HL-60/S4 treated with phorbol 12-myristate 13-acetate at 8.2 ng/mL for 4 days and 3 days (cell line): ENCODE measurements at regions not wholly inside any gene's neighbourhood (a gene's known extent, or its start where the extent isn't known, plus 50 kb on each side); places are given as distances from the start of the nearest gene placed in this dataset.

Source experiments
- in situ Hi-C: fragments of 300-500 bp; cut with MboI; formaldehyde crosslinking; loops from 2 replicates; pipeline ENCODE4 v1.15.0; 2022; ENCODE audit warnings: low sequenced_read_pairs

GRCh38 chr6:6518631-6519427 is 69.7 kb upstream of the LY86 start:
- in situ Hi-C loops: loop anchor here (25.0 kb wide), 1 partner anchor 457 kb away; no protein-coding TSS in a partner anchor

DNA sequence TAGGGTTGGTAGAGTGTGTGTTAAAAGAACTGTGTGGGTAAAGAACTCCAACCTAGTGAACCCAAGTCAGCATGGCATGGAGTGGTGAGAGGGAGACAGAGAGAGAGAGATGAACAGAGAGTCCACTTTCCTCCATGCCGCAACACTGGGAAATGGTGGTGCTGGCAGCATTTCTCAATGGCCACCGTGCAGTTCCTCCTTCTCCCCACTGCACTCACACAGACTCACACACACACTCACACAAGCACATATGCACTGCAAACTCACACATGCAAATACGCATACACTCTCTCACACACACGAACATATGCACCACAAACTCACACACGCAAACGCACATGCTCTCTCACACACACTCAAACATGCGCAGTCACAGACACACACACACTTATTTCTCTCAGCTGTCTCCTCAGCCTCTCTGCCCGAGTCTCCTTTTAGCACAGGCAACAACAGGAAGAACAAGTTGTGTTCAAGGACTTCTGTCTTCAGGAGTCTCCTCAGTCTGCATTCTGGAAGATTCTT is 66.5 kb upstream of the LY86 start:
- in situ Hi-C loops: loop anchor here (25.0 kb wide), 1 partner anchor 460 kb away; no protein-coding TSS in a partner anchor

- in situ Hi-C loops: loop anchor here (25.0 kb wide), 1 partner anchor 460 kb away; no protein-coding TSS in a partner anchor
These were observed 65.8 kb upstream of the LY86 start for GRCh38 chr6:6522709-6523108.

- in situ Hi-C loops: loop anchor here (25.0 kb wide), 1 partner anchor 463 kb away; no protein-coding TSS in a partner anchor
These were observed 63.6 kb upstream of the LY86 start for GRCh38 chr6:6524951-6525350.

DNA sequence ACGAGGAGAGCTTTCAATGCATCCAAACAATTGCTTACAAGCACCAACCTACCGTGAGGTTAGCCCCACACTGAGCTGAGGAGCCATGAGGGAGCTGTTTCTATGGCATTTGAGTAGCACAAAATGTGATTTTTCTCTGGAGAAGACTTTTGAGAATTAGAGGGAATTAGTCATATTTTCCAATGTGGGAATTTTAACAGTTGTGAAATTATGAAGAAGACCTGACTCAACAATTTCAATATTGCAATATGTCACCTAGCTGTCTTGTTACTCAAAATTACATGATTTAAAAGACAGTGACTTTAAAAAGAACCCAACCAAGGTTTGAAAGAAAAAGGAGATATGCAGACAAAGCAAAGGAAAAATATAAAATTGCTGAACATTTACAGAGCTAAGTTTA is 62.6 kb upstream of the LY86 start:
- in situ Hi-C loops: no loop called here

DNA sequence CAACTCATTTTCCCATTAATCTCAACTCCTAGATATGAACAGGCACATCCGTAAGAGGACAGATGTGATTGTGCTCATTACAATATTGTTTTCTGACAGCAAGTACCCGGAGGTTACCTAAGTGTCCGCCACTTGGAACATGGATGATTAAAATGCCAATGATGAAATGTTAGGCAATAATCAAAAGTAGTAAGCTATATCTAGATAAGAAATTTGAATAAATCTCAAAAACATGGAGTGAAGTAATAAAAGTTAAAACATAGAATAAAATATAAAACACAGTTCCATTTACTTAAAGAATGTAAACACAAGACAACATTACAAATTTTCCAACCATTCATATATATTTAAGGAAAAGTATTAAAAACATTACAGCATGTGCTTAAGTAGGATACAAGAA is 59.2 kb upstream of the LY86 start:
- in situ Hi-C loops: no loop called here

GRCh38 chr6:6533176-6533575 is 55.3 kb upstream of the LY86 start:
- in situ Hi-C loops: no loop called here

GRCh38 chr6:6534399-6534798 is 54.1 kb upstream of the LY86 start:
- in situ Hi-C loops: no loop called here

- in situ Hi-C loops: no loop called here
These were observed 50.8 kb upstream of the LY86 start for GRCh38 chr6:6537488-6538260.

- in situ Hi-C loops: no loop called here
These were observed 50.3 kb upstream of the LY86 start for GRCh38 chr6:6538261-6538660.
